NCI-H1930 (cell line): ENCODE measurements at regions not wholly inside any gene's neighbourhood (a gene's known extent, or its start where the extent isn't known, plus 50 kb on each side); places are given as distances from the start of the nearest gene placed in this dataset.
"Not testable (repeated sequence)": the region's sequence is repeated elsewhere in the genome, so short reads cannot be mapped to it uniquely, and the experiment has no call there.

ENCODE experiments used
- DNase-seq, 2 experiments: peaks; one replicate each; lab custom pipeline; 2025; lab: John Stamatoyannopoulos, UW

GRCh38 chr2:47295131-47295980, 73.8 kb upstream of the EPCAM start:
- no peak for DNase-seq

DNA sequence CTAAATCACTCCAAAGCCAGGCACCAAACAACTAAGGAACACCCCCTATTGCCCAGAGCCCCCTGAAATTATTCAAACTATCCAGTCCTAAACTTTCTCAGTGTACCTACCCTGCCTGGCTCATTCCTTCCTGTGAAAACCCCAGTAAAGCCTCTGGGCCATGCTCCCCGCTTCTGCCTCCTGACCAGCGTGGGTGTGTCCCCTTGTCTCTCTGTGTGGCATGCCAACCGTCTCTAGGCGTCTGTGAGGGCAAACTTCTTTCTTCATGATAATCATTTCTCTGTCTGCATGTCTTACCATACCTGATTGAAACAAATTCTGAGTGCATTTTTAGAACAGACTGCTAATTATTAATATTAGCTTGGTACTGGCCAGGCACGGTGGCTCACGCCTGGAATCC, 75.1 kb upstream of the EPCAM start:
- no peak for DNase-seq

DNA sequence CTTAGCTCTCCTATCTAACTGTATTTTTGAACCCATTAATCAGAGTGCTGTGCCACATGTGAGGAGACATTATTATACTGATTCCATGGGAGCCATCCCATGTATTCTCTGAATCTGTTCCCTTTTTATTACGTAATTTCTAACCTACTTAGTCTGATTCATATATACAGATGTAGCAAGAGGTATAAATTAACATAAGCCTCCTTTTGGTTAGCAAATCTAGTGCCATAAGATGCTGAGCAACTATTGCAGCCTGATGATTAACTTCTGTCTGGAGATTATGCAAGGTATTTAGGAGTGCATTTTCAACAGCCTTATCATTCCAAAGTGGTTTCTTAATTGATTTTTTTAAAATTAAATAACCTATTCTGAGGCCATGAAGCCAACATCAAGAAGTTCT, 80.2 kb upstream of the EPCAM start:
- DNase-seq: no peak

DNA sequence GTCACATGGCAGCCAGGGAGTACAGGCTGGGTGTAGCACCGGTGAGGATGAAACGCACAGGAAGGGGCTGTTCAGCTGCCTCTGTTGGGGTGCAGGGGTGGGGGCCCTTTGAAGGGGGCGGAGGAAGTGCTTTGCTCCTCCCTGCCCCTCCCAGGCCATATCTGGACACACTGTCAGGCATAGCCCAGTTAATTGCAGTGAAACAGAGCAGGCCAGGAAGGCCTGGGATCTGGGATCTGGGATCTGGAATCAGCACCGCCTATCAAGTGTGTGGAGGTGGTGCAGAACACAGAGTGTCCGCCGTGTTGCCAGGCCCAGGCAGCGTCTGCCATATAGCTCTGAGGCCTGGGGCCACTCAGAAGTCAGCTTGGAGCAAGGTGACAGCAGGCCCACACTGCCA, 85.5 kb upstream of the EPCAM start:
- DNase-seq: no peak

DNA sequence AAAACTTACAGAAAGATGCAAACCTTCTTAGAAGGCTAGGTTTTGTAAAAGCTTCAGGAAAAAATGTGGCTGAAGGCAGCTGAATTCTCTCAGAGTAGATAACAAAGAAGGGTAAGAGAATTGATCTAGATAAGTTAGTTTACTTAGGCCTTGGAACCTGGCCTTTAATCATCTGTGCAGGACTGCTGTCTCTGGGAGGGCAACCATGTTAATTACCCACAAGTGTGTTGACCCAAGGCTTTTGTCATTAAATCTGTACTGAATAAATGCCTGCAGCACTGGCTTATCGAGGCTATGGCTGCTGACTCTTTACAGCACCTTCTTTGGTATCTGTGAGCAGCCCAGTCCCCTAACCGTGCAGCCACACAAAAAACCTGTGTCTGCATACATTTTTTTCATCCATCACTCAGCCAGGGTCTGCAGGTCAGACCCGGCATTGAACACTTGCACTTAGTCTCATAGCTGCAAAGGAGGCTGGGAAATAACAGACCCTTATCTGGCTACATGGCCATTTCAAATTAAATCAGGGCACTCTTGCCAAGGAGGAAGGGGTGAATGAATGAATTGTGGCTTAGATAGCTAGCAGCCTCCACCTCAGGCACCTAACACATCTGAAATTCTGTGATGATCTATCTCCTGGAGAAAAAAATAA, 86.4 kb upstream of the EPCAM start:
- no peak for DNase-seq

- DNase-seq: not testable (repeated sequence)
Observed at GRCh38 chr2:47279525-47279924, 89.6 kb upstream of the EPCAM start.

GRCh38 chr2:47277987-47278386, 91.1 kb upstream of the EPCAM start:
- no peak for DNase-seq

- DNase-seq: no peak
Observed at GRCh38 chr2:47277187-47277586, 91.9 kb upstream of the EPCAM start.

DNA sequence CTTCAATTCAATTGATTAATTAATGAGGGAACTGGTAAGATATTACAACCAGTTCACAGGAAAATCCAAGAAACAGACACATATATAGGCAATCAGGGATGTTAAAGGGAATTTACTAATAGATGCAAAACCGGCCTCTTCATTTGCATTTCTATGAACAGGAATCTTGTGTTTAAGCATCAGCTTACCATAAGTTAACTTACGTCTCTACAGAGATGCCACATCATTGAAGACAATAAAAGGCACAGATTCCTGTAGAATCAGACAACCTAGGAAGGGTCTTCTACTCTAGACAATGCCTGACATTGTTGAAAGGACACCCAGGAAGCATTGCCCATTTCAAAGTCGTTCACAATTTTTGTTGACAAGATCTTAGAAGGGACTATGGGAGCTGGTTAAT, 93.0 kb upstream of the EPCAM start:
- DNase-seq: no peak

DNA sequence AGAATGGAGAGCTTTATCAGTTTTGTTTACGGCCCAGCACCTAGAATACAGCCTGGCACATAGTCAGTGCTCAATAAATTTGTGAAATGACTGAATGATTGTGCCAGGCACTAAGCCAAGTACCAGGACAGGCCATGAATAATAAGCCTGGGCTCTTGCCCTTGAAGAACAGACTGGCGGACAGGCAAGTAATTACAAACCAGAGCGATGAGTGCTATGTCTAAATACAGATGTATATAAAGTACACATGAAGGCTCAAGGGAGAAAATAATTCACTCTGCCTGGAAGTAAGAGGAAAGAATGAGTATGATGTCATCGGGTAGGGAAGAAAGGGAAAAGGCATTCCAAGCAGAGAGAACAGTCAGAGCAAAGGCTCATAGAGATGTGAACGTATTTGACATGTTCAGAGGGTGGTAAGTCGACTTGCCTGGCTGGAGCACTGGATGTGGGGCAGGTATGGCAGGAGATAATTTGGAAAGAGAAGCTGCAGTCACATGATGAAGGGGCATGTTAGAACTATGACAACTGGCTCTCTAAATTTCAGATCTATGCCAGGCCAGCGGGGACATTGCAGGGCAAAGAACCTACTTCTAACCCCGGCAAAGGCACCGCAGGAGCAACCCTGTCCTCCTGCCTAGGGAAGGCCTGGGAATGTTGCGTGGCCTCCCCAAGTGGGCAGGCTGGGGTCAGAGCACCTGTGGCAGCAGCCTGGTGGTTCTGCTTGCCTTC, 94.9 kb upstream of the EPCAM start:
- no peak for DNase-seq

GRCh38 chr2:47272905-47273758, 96.0 kb upstream of the EPCAM start:
- no peak for DNase-seq

- DNase-seq: peak; percentile 16 to 60
Observed at GRCh38 chr2:47272031-47272864, 95.9 kb upstream of the CALM2 start.

DNA sequence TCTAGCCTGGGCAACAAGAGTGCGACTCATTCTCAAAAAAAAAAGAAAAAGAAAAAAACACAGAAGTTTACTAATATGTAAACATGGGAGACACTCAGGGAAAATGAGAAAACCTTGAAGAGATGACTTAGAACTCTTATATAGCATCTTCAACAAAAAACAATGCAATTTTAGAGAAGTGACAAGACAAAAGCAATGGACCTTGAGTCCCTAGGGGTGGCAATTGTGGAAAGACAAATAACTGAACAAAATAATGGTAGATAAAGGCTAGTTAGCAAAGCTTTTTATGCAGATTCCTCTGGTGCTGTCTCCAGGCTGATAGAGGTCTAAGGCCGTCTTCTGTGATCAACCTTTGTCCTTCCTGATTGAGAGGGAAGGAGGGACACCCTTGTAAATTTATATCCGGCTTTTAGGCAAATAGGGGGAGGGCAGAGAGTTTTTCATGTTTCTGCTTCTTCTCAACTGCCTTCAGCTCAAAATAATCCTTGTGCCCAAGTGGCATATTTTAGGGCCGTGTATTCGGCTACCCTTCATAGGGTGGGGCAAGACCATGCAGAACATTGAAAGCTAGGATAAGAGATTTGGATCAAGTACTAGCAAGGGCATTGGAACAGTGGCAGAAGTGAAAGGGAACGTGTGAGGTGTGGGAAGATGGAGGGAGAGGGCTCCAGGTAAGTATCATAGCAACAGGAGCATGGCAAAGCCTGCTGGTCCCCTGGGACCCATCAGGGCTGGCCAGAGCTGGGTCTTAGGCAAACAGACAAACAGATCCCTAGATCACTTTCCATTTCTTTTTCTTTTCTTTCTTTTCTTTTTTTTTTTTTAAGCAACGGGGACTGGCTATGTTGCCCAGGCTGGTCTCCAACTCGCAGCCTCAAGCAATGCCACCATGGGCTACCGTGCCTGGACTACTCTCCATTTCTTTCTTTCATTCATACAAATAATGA, 95.0 kb upstream of the CALM2 start:
- DNase-seq: peak; percentile 21 to 39

DNA sequence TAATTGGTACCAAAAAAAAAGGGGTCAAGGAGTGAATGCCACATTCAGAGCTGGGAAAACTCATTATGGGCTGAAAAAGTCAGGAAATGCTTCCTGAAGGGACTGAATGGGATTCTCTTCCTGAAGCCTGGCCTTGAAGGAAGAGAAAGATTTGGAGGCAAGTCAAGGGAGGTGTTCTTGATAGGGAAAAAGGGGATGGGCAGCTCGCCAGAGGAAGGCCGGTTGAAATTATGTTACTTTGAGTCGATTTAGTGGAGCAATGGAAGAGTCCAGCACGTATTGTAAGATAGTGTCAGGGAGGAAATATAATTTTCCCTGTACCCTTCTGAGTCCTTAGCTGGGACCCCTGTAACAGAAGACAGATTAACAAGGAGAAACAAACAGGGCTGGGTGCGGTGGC, 94.1 kb upstream of the CALM2 start:
- DNase-seq: no peak

DNA sequence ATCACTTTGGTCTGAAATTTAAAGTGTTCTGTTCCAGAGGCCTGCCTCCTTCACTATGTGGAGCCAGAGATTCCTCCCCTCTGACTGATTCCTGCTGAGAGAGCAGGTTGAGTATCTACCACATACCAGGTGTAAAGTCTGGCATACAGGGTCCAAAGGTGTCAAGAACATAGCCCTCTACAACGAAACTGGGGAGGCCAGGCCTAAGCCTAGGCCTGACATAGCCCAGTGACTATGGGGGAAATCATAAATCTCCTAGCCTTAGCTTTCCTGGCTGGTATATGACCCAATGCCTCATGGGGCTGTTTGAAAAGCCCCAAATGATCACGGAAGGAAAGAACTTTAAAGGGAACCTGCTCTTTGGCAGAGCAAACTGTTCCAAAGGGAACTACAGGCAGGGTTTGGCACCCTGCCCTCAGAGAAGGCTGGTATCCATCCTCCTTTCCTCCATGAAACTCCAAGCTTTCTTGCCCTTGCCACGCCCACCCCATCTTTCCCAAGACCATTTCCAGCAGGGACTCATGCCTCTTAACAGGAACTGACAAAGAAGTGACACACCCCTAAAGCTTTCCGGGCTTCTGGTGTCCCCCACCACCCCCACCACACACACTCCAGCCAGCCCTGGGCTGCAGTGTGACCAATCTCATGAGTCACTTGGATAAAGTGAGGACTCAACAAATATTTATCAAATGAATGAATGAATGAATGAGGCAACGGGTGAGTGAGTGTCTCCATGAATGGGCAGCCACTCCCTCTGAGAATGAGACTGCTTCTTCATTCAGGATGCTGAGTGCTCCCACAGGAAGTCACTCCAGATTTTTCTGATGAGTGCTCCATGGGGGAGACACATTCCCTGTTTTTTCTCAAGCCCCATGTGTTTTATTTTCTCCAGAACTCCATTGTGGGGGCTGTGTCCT, 93.3 kb upstream of the CALM2 start:
- DNase-seq: no peak

GRCh38 chr2:47267711-47268086, 91.4 kb upstream of the CALM2 start:
- DNase-seq: no peak

DNA sequence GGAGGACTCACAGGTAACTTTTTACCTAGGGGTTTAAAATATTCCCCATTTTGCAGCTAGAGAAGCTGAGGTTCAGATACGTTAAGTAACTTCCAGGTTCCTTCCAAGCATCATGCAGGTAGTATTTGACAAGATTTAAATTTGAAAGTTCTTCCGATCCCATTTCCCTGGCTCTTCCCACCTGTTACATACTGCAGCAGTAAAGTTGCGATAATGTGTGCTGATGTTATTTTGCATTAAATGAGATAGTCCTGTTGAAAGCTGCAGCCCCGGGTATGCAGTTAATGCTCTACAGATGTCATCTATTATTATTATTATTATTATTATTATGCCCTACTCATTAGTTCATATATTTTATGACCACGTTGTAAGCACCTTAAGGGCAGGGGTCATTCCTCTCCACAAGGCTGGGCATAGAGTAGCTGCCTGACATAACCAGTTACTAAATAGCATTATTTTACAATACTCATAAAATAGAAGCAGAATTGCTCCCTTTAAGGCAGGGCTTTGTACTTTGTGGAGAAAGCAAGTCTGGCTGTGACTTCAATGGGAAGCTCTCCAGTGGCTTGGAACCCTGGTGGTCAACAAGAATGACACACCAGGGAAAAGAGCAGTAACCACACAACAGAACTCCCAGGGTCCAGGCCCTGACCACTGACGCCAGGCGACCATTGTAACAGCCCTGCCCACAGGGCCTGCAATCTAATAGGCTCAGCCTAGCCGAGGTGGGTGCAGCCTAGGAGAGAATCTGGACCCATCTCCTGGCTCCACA, 90.8 kb upstream of the CALM2 start:
- DNase-seq: no peak

- no peak for DNase-seq
Observed at GRCh38 chr2:47265751-47266231, 89.5 kb upstream of the CALM2 start.
